Erythroblast (primary cell): ENCODE measurements at regions not wholly inside any gene's neighbourhood (a gene's known extent, or its start where the extent isn't known, plus 50 kb on each side); places are given as distances from the start of the nearest gene placed in this dataset.

Source experiments
- GATA1 ChIP-seq: IDR thresholded peaks from 2 replicates; pipeline ENCODE4 v1.6.1; 2011; ENCODE audit warnings: low read depth, mild to moderate bottlenecking, control low read depth, low read length, moderate library complexity
- POLR2A ChIP-seq: IDR thresholded peaks from 2 replicates; pipeline ENCODE4 v1.6.1; 2011; ENCODE audit warnings: mild to moderate bottlenecking, low read length

DNA sequence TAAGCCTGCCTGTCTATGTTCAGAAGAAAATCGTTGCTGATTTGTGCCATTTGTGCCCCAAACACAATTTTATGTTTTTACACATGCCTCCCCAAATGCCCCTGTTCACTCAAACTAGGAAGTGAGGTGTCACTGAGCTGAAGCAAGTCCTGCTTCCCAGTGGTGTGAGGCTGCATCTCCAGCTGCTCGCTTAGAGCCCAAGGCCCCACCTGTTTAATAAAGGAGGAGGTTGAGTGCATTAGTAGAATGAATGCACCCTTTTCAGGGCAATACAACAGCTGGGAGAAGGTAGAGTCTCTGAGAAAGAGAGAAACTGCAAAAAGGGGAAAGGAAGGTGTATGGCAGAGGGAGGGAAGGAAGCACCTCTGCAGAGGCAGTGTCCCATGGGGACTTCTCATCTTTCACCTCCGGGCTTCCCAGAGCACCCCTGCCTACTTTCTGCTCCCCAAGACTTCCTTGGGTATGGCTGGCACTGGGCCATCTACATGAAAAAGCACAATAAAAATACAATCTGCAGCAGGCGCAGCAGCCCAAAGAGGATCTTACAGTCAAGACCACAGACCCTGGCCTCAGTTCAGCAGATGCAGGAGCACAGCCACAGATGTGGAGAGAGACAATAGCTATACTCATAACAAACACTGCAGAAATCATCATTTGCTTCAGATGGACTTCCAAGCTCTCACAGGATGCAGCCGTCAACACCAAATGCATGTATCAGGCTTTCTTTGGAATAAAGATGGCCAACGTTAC, 165.9 kb downstream of the POLR2M start:
- TF ChIP-seq POLR2A, result no peak
- no peak for TF ChIP-seq GATA1
